Esophagus (tissue), 2 donors: ENCODE measurements at regions not wholly inside any gene's neighbourhood (a gene's known extent, or its start where the extent isn't known, plus 50 kb on each side); places are given as distances from the start of the nearest gene placed in this dataset.

ENCODE experiments used
- H3K27ac ChIP-seq, 2 donors: one replicate each; pipeline ENCODE4 v1.5.1; 2013; ENCODE audit warnings: low read depth in 2 of 2, mild to moderate bottlenecking in 2 of 2, inconsistent platforms in 1 of 2, low read length in 1 of 2, moderate library complexity in 1 of 2
- H3K27me3 ChIP-seq, 2 donors: one replicate each; pipeline ENCODE4 v1.6.1; 2013; ENCODE audit warnings: low read length in 2 of 2, control low read depth in 1 of 2, mild to moderate bottlenecking in 1 of 2; ENCODE audit not compliant: insufficient read depth in 2 of 2, control insufficient read depth in 1 of 2
- H3K36me3 ChIP-seq, 2 donors: one replicate each; pipeline ENCODE4 v1.6.1; 2013; ENCODE audit warnings: low read length in 1 of 2; ENCODE audit not compliant: control insufficient read depth in 2 of 2, insufficient read depth in 2 of 2
- H3K4me1 ChIP-seq, 2 donors: one replicate each; pipeline ENCODE4 v1.6.1; 2013; ENCODE audit warnings: low read length in 1 of 2; ENCODE audit not compliant: control insufficient read depth in 2 of 2, insufficient read depth in 2 of 2
- H3K4me3 ChIP-seq, 2 donors: one replicate each; pipeline ENCODE4 v1.5.1; 2013; ENCODE audit warnings: low read length in 2 of 2, mild to moderate bottlenecking in 2 of 2, low read depth in 1 of 2, moderate library complexity in 1 of 2
- H3K9me3 ChIP-seq, 2 donors: one replicate each; pipeline ENCODE4 v1.6.1; 2013; ENCODE audit warnings: mild to moderate bottlenecking in 2 of 2, low read depth in 1 of 2, low read length in 1 of 2, moderate library complexity in 1 of 2; ENCODE audit not compliant: control insufficient read depth in 2 of 2, insufficient read depth in 1 of 2
- WGBS, 2 donors: extraction: QIAGEN DNeasy Blood & Tissue Kit; methylation state at CpG; one replicate each; pipeline ENCODE4 v1.1.7; 2013; 5-methylcytosine and 5-hydroxymethylcytosine counted together
- donor health status: healthy with polysubstance abuse.
- donor health status: Bipolar disorder and iron deficiency.

- Histone ChIP-seq H3K9me3 (no peaks in the 10 kb centered on the region), H3K27me3 (no peaks in the 10 kb centered on the region), H3K4me3 (no peak overlapping the region), H3K27ac (no peak overlapping the region), H3K36me3 (no peaks in the 10 kb centered on the region), H3K4me1 (no peaks in the 10 kb centered on the region)
- 68 to 73% methylated on average over 4 of the region's 4 CpGs for WGBS, 2 donors
Measured at GRCh38 chr13:97723655-97724054, 229.8 kb upstream of the IPO5 start.

GRCh38 chr13:97724450-97724849, 229.0 kb upstream of the IPO5 start:
- no peak overlapping the region for H3K4me3 ChIP-seq
- no peaks in the 10 kb centered on the region for H3K27me3 ChIP-seq
- H3K4me1 ChIP-seq: no peaks in the 10 kb centered on the region
- H3K36me3 ChIP-seq: no peaks in the 10 kb centered on the region
- no peak overlapping the region for H3K27ac ChIP-seq
- H3K9me3 ChIP-seq: no peaks in the 10 kb centered on the region
- WGBS, 2 donors: 87 to 91% methylated on average over 2 of the region's 2 CpGs

GRCh38 chr13:97726664-97727280, 226.7 kb upstream of the IPO5 start:
- H3K9me3 ChIP-seq: no peaks in the 10 kb centered on the region
- no peak overlapping the region for H3K4me3 ChIP-seq
- H3K36me3 ChIP-seq: no peaks in the 10 kb centered on the region
- no peaks in the 10 kb centered on the region for H3K27me3 ChIP-seq
- H3K27ac ChIP-seq: no peak overlapping the region
- H3K4me1 ChIP-seq: no peaks in the 10 kb centered on the region
- WGBS, 2 donors: 51 to 65% methylated on average over 4 of the region's 4 CpGs

GRCh38 chr13:97727991-97728390, 225.5 kb upstream of the IPO5 start:
- Histone ChIP-seq H3K27me3 (no peaks in the 10 kb centered on the region), H3K36me3 (no peaks in the 10 kb centered on the region), H3K4me3 (no peak overlapping the region), H3K4me1 (no peaks in the 10 kb centered on the region), H3K27ac (no peak overlapping the region), H3K9me3 (no peaks in the 10 kb centered on the region)
- 86 to 91% methylated on average over 4 of the region's 4 CpGs for WGBS, 2 donors

GRCh38 chr13:97736436-97736835, 217.0 kb upstream of the IPO5 start:
- Histone ChIP-seq H3K4me1 (no peaks in the 10 kb centered on the region), H3K4me3 (no peak overlapping the region), H3K36me3 (no peaks in the 10 kb centered on the region), H3K27me3 (no peaks in the 10 kb centered on the region), H3K27ac (no peak overlapping the region), H3K9me3 (no peaks in the 10 kb centered on the region)
- 78 to 85% methylated on average over 5 of the region's 5 CpGs for WGBS, 2 donors

GRCh38 chr13:97742084-97742483, 211.4 kb upstream of the IPO5 start:
- Histone ChIP-seq H3K27ac (no peak overlapping the region), H3K9me3 (peaks cover 0 to 2% of the 10 kb centered on the region in 2 donors), H3K36me3 (no peaks in the 10 kb centered on the region), H3K4me3 (no peak overlapping the region), H3K4me1 (no peaks in the 10 kb centered on the region), H3K27me3 (no peaks in the 10 kb centered on the region)
- 80 to 84% methylated on average over 2 of the region's 2 CpGs for WGBS, 2 donors

GRCh38 chr13:97743938-97744337, 209.5 kb upstream of the IPO5 start:
- Histone ChIP-seq H3K4me3 (no peak overlapping the region), H3K36me3 (no peaks in the 10 kb centered on the region), H3K4me1 (no peaks in the 10 kb centered on the region), H3K27me3 (no peaks in the 10 kb centered on the region), H3K9me3 (peaks cover 0 to 2% of the 10 kb centered on the region in 2 donors), H3K27ac (no peak overlapping the region)
- 56 to 59% methylated on average over 3 of the region's 3 CpGs for WGBS, 2 donors

GRCh38 chr13:97746649-97747048, 206.8 kb upstream of the IPO5 start:
- Histone ChIP-seq H3K9me3 (peaks cover 0 to 2% of the 10 kb centered on the region in 2 donors), H3K4me1 (no peaks in the 10 kb centered on the region), H3K4me3 (no peak overlapping the region), H3K27ac (no peak overlapping the region), H3K36me3 (no peaks in the 10 kb centered on the region), H3K27me3 (no peaks in the 10 kb centered on the region)
- 80 to 81% methylated on average over 6 of the region's 6 CpGs for WGBS, 2 donors

- Histone ChIP-seq H3K4me3 (no peak overlapping the region), H3K4me1 (no peaks in the 10 kb centered on the region), H3K36me3 (no peaks in the 10 kb centered on the region), H3K27ac (no peak overlapping the region), H3K9me3 (peaks cover 0 to 2% of the 10 kb centered on the region in 2 donors), H3K27me3 (no peaks in the 10 kb centered on the region)
- 81 to 87% methylated on average over 5 of the region's 5 CpGs for WGBS, 2 donors
Measured at GRCh38 chr13:97749174-97749573, 204.3 kb upstream of the IPO5 start.

GRCh38 chr13:97751477-97751876, 202.0 kb upstream of the IPO5 start:
- no peak overlapping the region for H3K4me3 ChIP-seq
- no peak overlapping the region for H3K27ac ChIP-seq
- H3K4me1 ChIP-seq: no peaks in the 10 kb centered on the region
- peaks cover 0 to 2% of the 10 kb centered on the region in 2 donors for H3K9me3 ChIP-seq
- H3K27me3 ChIP-seq: no peaks in the 10 kb centered on the region
- no peaks in the 10 kb centered on the region for H3K36me3 ChIP-seq
